ENCODE measurements at regions not wholly inside any gene's neighbourhood (a gene's known extent, or its start where the extent isn't known, plus 50 kb on each side); places are given as distances from the start of the nearest gene placed in this dataset.

DNA sequence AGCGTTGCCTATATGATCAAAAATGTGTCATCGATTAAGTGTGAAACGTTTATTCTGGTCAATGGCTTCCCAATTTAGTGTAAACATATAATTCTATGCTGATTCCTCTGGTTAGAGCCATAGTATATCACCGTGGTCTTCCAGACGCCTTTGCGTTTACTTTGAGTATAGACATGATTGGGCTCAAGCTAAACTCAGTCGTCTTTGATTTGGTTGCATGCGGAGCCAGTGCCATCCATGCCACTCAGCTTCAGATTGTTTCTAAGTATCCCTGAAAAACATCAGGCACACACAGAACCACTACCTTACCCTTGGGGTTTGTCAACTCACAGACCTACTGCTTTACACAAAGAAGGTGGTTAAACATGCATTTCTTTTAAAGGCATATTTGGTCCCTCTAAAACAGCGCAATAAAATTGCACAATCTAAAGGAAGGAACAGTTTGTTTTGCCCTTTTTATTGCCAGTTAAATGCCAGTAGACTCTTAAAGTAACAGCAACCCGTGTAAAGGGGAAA lies 273.6 kb upstream of the KLF6 start:
- H3K36me3 Mint-ChIP-seq = no peaks in the 10 kb centered on the region
- DNase-seq (ENCODE audit: low spot score) (no peak), ATAC-seq (no peak)
- CTCF ChIA-PET = no interaction called here
- POLR2A ChIA-PET = no interaction called here
- no peaks in the 10 kb centered on the region for H3K27me3 Mint-ChIP-seq (ENCODE audit: low read depth)
- TF ChIP-seq CBFB (CRISPR knock-in tag; IDR thresholded peaks at IDR 0.05; ENCODE audit: low read depth) = no peak
- TF ChIP-seq TEAD1 (CRISPR knock-in tag; IDR thresholded peaks at IDR 0.05) = no peak
- TF ChIP-seq MYBL2 (CRISPR knock-in tag; IDR thresholded peaks at IDR 0.05) = no peak
- TF ChIP-seq CREM (CRISPR knock-in tag; IDR thresholded peaks at IDR 0.05) = no peak
- TF ChIP-seq MXD4 (CRISPR knock-in tag; IDR thresholded peaks at IDR 0.05; ENCODE audit: borderline replicate concordance) = no peak
- TF ChIP-seq KAT7 (CRISPR knock-in tag; IDR thresholded peaks at IDR 0.05; ENCODE audit: borderline replicate concordance) = no peak
- TF ChIP-seq PRRX2 (CRISPR knock-in tag; IDR thresholded peaks at IDR 0.05) = no peak
- TF ChIP-seq, protein P1, sequence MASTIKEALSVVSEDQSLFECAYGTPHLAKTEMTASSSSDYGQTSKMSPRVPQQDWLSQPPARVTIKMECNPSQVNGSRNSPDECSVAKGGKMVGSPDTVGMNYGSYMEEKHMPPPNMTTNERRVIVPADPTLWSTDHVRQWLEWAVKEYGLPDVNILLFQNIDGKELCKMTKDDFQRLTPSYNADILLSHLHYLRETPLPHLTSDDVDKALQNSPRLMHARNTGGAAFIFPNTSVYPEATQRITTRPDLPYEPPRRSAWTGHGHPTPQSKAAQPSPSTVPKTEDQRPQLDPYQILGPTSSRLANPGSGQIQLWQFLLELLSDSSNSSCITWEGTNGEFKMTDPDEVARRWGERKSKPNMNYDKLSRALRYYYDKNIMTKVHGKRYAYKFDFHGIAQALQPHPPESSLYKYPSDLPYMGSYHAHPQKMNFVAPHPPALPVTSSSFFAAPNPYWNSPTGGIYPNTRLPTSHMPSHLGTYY (CRISPR knock-in tag; IDR thresholded peaks at IDR 0.05) = no peak
- TF ChIP-seq, protein P2, sequence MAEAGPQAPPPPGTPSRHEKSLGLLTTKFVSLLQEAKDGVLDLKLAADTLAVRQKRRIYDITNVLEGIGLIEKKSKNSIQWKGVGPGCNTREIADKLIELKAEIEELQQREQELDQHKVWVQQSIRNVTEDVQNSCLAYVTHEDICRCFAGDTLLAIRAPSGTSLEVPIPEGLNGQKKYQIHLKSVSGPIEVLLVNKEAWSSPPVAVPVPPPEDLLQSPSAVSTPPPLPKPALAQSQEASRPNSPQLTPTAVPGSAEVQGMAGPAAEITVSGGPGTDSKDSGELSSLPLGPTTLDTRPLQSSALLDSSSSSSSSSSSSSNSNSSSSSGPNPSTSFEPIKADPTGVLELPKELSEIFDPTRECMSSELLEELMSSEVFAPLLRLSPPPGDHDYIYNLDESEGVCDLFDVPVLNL (CRISPR knock-in tag; IDR thresholded peaks at IDR 0.05; ENCODE audit: borderline replicate concordance, low read depth) = no peak
- TF ChIP-seq, protein P3, sequence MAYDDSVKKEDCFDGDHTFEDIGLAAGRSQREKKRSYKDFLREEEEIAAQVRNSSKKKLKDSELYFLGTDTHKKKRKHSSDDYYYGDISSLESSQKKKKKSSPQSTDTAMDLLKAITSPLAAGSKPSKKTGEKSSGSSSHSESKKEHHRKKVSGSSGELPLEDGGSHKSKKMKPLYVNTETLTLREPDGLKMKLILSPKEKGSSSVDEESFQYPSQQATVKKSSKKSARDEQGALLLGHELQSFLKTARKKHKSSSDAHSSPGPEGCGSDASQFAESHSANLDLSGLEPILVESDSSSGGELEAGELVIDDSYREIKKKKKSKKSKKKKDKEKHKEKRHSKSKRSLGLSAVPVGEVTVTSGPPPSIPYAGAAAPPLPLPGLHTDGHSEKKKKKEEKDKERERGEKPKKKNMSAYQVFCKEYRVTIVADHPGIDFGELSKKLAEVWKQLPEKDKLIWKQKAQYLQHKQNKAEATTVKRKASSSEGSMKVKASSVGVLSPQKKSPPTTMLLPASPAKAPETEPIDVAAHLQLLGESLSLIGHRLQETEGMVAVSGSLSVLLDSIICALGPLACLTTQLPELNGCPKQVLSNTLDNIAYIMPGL (CRISPR knock-in tag; IDR thresholded peaks at IDR 0.05) = no peak
- TF ChIP-seq, protein P4, sequence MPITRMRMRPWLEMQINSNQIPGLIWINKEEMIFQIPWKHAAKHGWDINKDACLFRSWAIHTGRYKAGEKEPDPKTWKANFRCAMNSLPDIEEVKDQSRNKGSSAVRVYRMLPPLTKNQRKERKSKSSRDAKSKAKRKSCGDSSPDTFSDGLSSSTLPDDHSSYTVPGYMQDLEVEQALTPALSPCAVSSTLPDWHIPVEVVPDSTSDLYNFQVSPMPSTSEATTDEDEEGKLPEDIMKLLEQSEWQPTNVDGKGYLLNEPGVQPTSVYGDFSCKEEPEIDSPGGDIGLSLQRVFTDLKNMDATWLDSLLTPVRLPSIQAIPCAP (CRISPR knock-in tag; IDR thresholded peaks at IDR 0.05) = no peak
- H3K4me1 Mint-ChIP-seq = no peaks in the 10 kb centered on the region
- H3K27ac Mint-ChIP-seq = no peak overlapping the region
- no peaks in the 10 kb centered on the region for H3K9me3 Mint-ChIP-seq
- no peak overlapping the region for H3K4me3 Mint-ChIP-seq

DNA sequence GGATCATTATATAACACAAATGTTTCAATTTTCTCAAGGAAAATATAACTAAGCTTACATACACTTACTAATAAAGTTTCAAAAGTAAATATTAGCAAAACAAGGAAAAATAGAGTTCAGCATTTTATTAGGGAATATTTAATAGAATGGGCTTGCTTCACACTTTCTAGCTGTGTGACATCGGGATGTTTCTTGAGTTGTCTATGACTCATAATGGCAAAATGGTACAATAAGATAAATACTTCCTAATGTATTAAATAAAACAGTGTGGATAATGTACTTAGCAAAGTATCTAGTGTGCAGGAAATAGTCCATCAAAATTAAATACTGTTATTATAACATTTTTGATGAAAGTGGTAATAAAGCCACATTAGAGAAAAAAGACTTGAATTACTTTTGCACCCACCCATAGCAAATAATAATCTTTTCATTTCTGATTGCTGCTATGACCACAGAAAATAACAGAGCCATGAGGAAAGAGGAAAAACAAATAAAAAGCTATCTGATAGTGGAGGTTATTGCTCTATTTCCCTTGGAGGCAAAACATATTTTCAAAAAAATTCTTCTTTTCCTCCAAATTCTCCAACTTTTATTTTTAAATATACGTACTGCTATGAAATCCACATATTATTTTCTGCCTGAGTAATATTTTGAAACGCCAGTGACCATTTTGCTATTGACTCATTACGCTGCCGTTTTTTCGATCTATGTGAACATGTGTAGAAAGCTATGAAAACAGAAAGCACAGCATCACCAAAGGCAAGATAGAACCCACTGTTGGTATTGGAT lies 272.9 kb upstream of the KLF6 start:
- no peaks in the 10 kb centered on the region for H3K36me3 Mint-ChIP-seq
- ChIA-PET POLR2A (no interaction called here), CTCF (no interaction called here)
- no peak overlapping the region for H3K27ac Mint-ChIP-seq
- H3K9me3 Mint-ChIP-seq = no peaks in the 10 kb centered on the region
- no peaks in the 10 kb centered on the region for H3K4me1 Mint-ChIP-seq
- no peak overlapping the region for H3K4me3 Mint-ChIP-seq
- no peak for DNase-seq (ENCODE audit: low spot score)
- no peak for ATAC-seq
- H3K27me3 Mint-ChIP-seq (ENCODE audit: low read depth) = no peaks in the 10 kb centered on the region
- TF ChIP-seq ELF4 (CRISPR knock-in tag; IDR thresholded peaks at IDR 0.05; ENCODE audit: low read depth) (no peak), CBFB (CRISPR knock-in tag; IDR thresholded peaks at IDR 0.05; ENCODE audit: low read depth) (no peak), GRHL2 (CRISPR knock-in tag; IDR thresholded peaks at IDR 0.05; ENCODE audit: insufficient replicate concordance, severe bottlenecking) (no peak), TEAD1 (CRISPR knock-in tag; IDR thresholded peaks at IDR 0.05) (no peak), ETV6 (CRISPR knock-in tag; IDR thresholded peaks at IDR 0.05) (no peak), ZNF671 (CRISPR knock-in tag; IDR thresholded peaks at IDR 0.05) (no peak), RELA (CRISPR knock-in tag; IDR thresholded peaks at IDR 0.05; ENCODE audit: borderline replicate concordance) (no peak), ZNF423 (CRISPR knock-in tag; IDR thresholded peaks at IDR 0.05) (no peak), NFE2L1 (CRISPR knock-in tag; IDR thresholded peaks at IDR 0.05) (no peak), GTF2I (CRISPR knock-in tag; conservative IDR thresholded peaks at IDR 0.05) (no peak), NR2C2 (CRISPR knock-in tag; IDR thresholded peaks at IDR 0.05) (no peak)
- TF ChIP-seq, protein P5, sequence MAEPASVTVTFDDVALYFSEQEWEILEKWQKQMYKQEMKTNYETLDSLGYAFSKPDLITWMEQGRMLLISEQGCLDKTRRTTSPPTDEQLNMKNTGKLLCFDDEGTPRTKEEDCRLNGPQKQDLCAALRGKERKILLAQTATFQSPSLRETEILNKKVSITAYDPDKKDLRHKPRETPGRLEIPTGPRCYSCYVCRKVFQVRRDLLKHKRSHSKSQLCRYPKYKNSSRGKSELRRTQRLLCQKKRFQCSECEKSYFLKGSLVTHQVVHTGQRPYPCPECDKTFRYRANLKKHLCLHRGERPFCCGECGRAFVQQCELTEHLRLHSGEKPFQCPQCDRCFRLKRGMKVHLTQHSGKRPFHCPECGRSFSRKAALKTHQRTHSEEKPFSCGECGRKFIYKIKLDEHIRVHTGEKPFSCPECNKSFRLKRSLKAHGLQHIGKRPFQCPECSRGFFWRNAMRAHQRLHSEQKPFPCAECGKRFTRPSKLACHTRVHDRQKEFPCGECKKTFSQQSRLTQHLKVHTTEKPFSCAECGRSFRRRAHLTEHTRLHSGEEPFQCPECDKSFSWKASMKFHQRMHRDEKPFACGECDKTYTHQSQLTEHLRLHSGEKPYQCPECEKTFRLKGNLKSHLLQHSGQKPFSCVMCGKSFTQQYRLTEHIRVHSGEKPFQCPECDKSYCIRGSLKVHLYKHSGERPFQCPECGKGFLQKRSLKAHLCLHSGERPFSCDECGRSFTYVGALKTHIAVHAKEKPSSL (CRISPR knock-in tag; conservative IDR thresholded peaks at IDR 0.05) = no peak
- TF ChIP-seq, protein P6, sequence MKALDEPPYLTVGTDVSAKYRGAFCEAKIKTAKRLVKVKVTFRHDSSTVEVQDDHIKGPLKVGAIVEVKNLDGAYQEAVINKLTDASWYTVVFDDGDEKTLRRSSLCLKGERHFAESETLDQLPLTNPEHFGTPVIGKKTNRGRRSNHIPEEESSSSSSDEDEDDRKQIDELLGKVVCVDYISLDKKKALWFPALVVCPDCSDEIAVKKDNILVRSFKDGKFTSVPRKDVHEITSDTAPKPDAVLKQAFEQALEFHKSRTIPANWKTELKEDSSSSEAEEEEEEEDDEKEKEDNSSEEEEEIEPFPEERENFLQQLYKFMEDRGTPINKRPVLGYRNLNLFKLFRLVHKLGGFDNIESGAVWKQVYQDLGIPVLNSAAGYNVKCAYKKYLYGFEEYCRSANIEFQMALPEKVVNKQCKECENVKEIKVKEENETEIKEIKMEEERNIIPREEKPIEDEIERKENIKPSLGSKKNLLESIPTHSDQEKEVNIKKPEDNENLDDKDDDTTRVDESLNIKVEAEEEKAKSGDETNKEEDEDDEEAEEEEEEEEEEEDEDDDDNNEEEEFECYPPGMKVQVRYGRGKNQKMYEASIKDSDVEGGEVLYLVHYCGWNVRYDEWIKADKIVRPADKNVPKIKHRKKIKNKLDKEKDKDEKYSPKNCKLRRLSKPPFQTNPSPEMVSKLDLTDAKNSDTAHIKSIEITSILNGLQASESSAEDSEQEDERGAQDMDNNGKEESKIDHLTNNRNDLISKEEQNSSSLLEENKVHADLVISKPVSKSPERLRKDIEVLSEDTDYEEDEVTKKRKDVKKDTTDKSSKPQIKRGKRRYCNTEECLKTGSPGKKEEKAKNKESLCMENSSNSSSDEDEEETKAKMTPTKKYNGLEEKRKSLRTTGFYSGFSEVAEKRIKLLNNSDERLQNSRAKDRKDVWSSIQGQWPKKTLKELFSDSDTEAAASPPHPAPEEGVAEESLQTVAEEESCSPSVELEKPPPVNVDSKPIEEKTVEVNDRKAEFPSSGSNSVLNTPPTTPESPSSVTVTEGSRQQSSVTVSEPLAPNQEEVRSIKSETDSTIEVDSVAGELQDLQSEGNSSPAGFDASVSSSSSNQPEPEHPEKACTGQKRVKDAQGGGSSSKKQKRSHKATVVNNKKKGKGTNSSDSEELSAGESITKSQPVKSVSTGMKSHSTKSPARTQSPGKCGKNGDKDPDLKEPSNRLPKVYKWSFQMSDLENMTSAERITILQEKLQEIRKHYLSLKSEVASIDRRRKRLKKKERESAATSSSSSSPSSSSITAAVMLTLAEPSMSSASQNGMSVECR (CRISPR knock-in tag; IDR thresholded peaks at IDR 0.05; ENCODE audit: borderline replicate concordance) = no peak
- TF ChIP-seq, protein P7, sequence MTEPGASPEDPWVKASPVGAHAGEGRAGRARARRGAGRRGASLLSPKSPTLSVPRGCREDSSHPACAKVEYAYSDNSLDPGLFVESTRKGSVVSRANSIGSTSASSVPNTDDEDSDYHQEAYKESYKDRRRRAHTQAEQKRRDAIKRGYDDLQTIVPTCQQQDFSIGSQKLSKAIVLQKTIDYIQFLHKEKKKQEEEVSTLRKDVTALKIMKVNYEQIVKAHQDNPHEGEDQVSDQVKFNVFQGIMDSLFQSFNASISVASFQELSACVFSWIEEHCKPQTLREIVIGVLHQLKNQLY (CRISPR knock-in tag; IDR thresholded peaks at IDR 0.05) = no peak
